ENCODE measurements at regions not wholly inside any gene's neighbourhood (a gene's known extent, or its start where the extent isn't known, plus 50 kb on each side); places are given as distances from the start of the nearest gene placed in this dataset.

- Histone ChIP-seq H3K79me2 (ENCODE audit: insufficient read depth, low read length) (no peaks in the 10 kb centered on the region), H3K4me2 (ENCODE audit: insufficient read depth, insufficient read length, low read length) (no peak overlapping the region), H4K91ac (ENCODE audit: insufficient read length, low read depth, low read length) (no peak overlapping the region), H3K27me3 (ENCODE audit: insufficient read depth, low read length) (no peaks in the 10 kb centered on the region), H3K18ac (ENCODE audit: insufficient read length, low read depth, low read length) (no peak overlapping the region), H3K14ac (ENCODE audit: insufficient read depth, low read length) (no peak overlapping the region), H2BK12ac (ENCODE audit: insufficient read length, low read depth, low read length) (no peak overlapping the region), H4K8ac (replicated peaks; ENCODE audit: insufficient read length, low read depth, low read length) (no peak overlapping the region), H4K20me1 (ENCODE audit: control insufficient read depth, insufficient read depth, insufficient read length) (no peaks in the 10 kb centered on the region), H3K79me1 (ENCODE audit: insufficient read depth, low read depth, low read length, poor library complexity, severe bottlenecking) (no peaks in the 10 kb centered on the region), H3K56ac (ENCODE audit: insufficient read length, low read depth, low read length) (no peak overlapping the region), H3K23me2 (ENCODE audit: insufficient read length, low read depth, low read length, poor library complexity, severe bottlenecking) (no peaks in the 10 kb centered on the region), H3K9ac (ENCODE audit: extremely low read depth, insufficient read length, low read length) (no peak overlapping the region), H2AFZ (ENCODE audit: low read length) (no peak overlapping the region), H3K27ac (ENCODE audit: insufficient read length, low read depth, low read length) (no peak overlapping the region), H4K5ac (ENCODE audit: insufficient read length, low read depth, low read length) (no peak overlapping the region), H2BK120ac (ENCODE audit: low read depth, low read length, poor library complexity, severe bottlenecking) (no peak overlapping the region), H2BK15ac (ENCODE audit: low read depth, low read length) (no peak overlapping the region), H2AK5ac (ENCODE audit: insufficient read length, low read length) (no peak overlapping the region), H2BK5ac (ENCODE audit: insufficient read length, low read length) (no peak overlapping the region), H3K4me1 (ENCODE audit: insufficient read depth, low read length) (no peaks in the 10 kb centered on the region), H3K23ac (ENCODE audit: insufficient read length, low read depth, low read length) (no peak overlapping the region), H2BK20ac (ENCODE audit: low read depth, low read length, poor library complexity, severe bottlenecking) (no peak overlapping the region), H3K4ac (ENCODE audit: low read depth, low read length) (no peak overlapping the region), H3T11ph (ENCODE audit: low read length) (no peak overlapping the region), H3K9me3 (ENCODE audit: control insufficient read depth, low read depth, low read length) (no peaks in the 10 kb centered on the region)
- no peaks in the 10 kb centered on the region for H3K36me3 Mint-ChIP-seq (ENCODE audit: insufficient read depth in 1 of 3, low read depth in 3 of 3)
- no peaks in the 10 kb centered on the region for H3K9me3 Mint-ChIP-seq
- H3K27me3 Mint-ChIP-seq (ENCODE audit: low read depth) = peaks cover 1% of the 10 kb centered on the region; the same call in 1 of the 2 replicates
- H3K27ac Mint-ChIP-seq = no peak overlapping the region
- no peak for DNase-seq
- no CpG with 5 or more reads among the region's 4 CpGs for WGBS (ENCODE audit: extremely low coverage, insufficient read length, low lambda C conversion rate)
- TF ChIP-seq CTCF (conservative IDR thresholded peaks at IDR 0.05) = no peak
- H3K4me1 Mint-ChIP-seq = no peaks in the 10 kb centered on the region
- no peak overlapping the region for H3K4me3 Mint-ChIP-seq
Observed at GRCh38 chr5:4987431-4987830, 152.7 kb upstream of the ADAMTS16 start.

Data from H9 (cell line).